Liver (tissue), 3 donors: ENCODE measurements at regions not wholly inside any gene's neighbourhood (a gene's known extent, or its start where the extent isn't known, plus 50 kb on each side); places are given as distances from the start of the nearest gene placed in this dataset.

Experiments used
- FOXA2 ChIP-seq: IDR thresholded peaks from 2 replicates; pipeline ENCODE4 v1.6.1; 2016; ENCODE audit warnings: antibody characterized with exemption
- GABPA ChIP-seq, 2 donors: IDR thresholded peaks in 1 of 2; conservative IDR thresholded peaks in 1 of 2; 2 replicates each; pipeline ENCODE4 v1.6.1; 2016; ENCODE audit warnings: antibody characterized with exemption in 2 of 2, mild to moderate bottlenecking in 1 of 2, moderate library complexity in 1 of 2
- JUND ChIP-seq, 2 donors: IDR thresholded peaks; 2 replicates each; pipeline ENCODE4 v1.6.1; 2016; ENCODE audit warnings: antibody characterized with exemption in 2 of 2
- RAD21 ChIP-seq, 2 donors: IDR thresholded peaks; 2 replicates each; pipeline ENCODE4 v1.6.1; 2016; ENCODE audit warnings: antibody characterized with exemption in 2 of 2, mild to moderate bottlenecking in 2 of 2
- SP1 ChIP-seq: IDR thresholded peaks from 2 replicates; pipeline ENCODE4 v1.6.1; 2018; ENCODE audit warnings: antibody characterized with exemption, mild to moderate bottlenecking
- TAF1 ChIP-seq: conservative IDR thresholded peaks from 2 replicates; pipeline ENCODE4 v1.6.1; 2016; ENCODE audit warnings: antibody characterized with exemption, mild to moderate bottlenecking
- YY1 ChIP-seq: IDR thresholded peaks from 2 replicates; pipeline ENCODE4 v1.6.1; 2016; ENCODE audit warnings: antibody characterized with exemption, mild to moderate bottlenecking
- TF ChIP-seq, protein P1 (sequence below): fragments of 150-350 bp; IDR thresholded peaks from 2 replicates; pipeline ENCODE4 v1.5.1; 2017; ENCODE audit warnings: improper control_type of control experiment, low read depth, low read length; ENCODE audit not compliant: missing input control
- TF ChIP-seq, protein P2 (sequence below): IDR thresholded peaks from 2 replicates; pipeline ENCODE4 v1.6.1; 2016; ENCODE audit warnings: antibody characterized with exemption
- donor health status: healthy.
- donor health status: healthy.

DNA sequence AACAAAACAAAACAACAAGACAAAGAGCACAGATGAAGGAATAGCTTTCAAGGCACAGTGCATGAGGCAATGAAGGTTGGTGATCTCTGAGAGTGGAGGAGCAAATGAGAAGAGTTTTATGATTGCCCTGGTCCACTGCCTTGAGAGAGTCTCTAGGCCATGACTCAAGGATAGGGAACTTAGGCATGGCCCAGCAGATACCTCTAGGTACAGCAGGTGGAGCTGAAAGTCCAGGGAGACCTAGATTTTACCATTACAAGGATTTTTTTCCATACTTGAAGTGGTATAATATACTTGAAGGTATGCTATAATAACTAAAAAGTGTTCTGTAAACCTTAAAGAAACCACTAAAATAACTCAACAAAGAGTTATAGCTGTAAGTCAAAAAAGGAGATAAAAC lies 239.5 kb upstream of the KLHL29 start:
- TF ChIP-seq, protein P1, sequence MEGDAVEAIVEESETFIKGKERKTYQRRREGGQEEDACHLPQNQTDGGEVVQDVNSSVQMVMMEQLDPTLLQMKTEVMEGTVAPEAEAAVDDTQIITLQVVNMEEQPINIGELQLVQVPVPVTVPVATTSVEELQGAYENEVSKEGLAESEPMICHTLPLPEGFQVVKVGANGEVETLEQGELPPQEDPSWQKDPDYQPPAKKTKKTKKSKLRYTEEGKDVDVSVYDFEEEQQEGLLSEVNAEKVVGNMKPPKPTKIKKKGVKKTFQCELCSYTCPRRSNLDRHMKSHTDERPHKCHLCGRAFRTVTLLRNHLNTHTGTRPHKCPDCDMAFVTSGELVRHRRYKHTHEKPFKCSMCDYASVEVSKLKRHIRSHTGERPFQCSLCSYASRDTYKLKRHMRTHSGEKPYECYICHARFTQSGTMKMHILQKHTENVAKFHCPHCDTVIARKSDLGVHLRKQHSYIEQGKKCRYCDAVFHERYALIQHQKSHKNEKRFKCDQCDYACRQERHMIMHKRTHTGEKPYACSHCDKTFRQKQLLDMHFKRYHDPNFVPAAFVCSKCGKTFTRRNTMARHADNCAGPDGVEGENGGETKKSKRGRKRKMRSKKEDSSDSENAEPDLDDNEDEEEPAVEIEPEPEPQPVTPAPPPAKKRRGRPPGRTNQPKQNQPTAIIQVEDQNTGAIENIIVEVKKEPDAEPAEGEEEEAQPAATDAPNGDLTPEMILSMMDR, result no peak
- TF ChIP-seq YY1 (no peak), TAF1 (no peak), JUND (IDR thresholded peaks at IDR 0.05) (no peak), SP1 (no peak), GABPA (IDR thresholded peaks at IDR 0.05 in 1 of 2, conservative IDR thresholded peaks at IDR 0.05 in 1 of 2) (no peak), RAD21 (IDR thresholded peaks at IDR 0.05) (peak; percentile 67 to 68), FOXA2 (no peak)
- TF ChIP-seq, protein P2, sequence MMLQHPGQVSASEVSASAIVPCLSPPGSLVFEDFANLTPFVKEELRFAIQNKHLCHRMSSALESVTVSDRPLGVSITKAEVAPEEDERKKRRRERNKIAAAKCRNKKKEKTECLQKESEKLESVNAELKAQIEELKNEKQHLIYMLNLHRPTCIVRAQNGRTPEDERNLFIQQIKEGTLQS, result no peak
